MM.1S (cell line): ENCODE measurements at regions not wholly inside any gene's neighbourhood (a gene's known extent, or its start where the extent isn't known, plus 50 kb on each side); places are given as distances from the start of the nearest gene placed in this dataset.

Source experiments
- DNase-seq: peaks from one replicate; pipeline ENCODE4 v3.0.0-alpha.2; 2015
- H2AFZ ChIP-seq: fragments of 300-600 bp; sonication (generic); 2 replicates; pipeline ENCODE4 v1.6.0; 2016; ENCODE audit warnings: antibody characterized with exemption, low read length
- H3F3A ChIP-seq: fragments of 300-600 bp; sonication (generic); 2 replicates; pipeline ENCODE4 v1.6.1; 2016; ENCODE audit warnings: mild to moderate bottlenecking, antibody characterized with exemption, low read length, moderate library complexity, mixed read lengths; ENCODE audit not compliant: insufficient read depth
- H3K27ac ChIP-seq: fragments of 300-600 bp; sonication (generic); 2 replicates; pipeline ENCODE4 v1.5.1; 2016; ENCODE audit warnings: mild to moderate bottlenecking, low read length
- H3K27me3 ChIP-seq: fragments of 300-600 bp; sonication (generic); replicated peaks from 2 replicates; pipeline ENCODE4 v1.6.0; 2016; ENCODE audit warnings: low read length; ENCODE audit not compliant: insufficient read depth
- H3K36me3 ChIP-seq: fragments of 300-600 bp; sonication (generic); replicated peaks from 2 replicates; pipeline ENCODE4 v1.6.1; 2016; ENCODE audit warnings: mild to moderate bottlenecking, low read length, mixed read lengths; ENCODE audit not compliant: insufficient read depth
- H3K4me1 ChIP-seq: fragments of 300-600 bp; sonication (generic); 2 replicates; pipeline ENCODE4 v1.6.1; 2016; ENCODE audit warnings: low read length, mixed read lengths
- H3K4me2 ChIP-seq: fragments of 300-600 bp; sonication (generic); 2 replicates; pipeline ENCODE4 v1.6.0; 2016; ENCODE audit warnings: low read depth, low read length
- H3K4me3 ChIP-seq: fragments of 300-600 bp; sonication (generic); 2 replicates; pipeline ENCODE4 v1.5.1; 2016; ENCODE audit warnings: low read length, mixed read lengths
- H3K79me2 ChIP-seq: fragments of 300-600 bp; sonication (generic); 2 replicates; pipeline ENCODE4 v1.6.1; 2016; ENCODE audit warnings: mixed run types, low read length, mixed read lengths
- H3K9ac ChIP-seq: fragments of 300-600 bp; sonication (generic); 2 replicates; pipeline ENCODE4 v1.6.1; 2016; ENCODE audit warnings: low read length, mixed read lengths
- H3K9me2 ChIP-seq: fragments of 300-600 bp; sonication (generic); replicated peaks from 2 replicates; pipeline ENCODE4 v1.6.1; 2016; ENCODE audit warnings: mild to moderate bottlenecking, low read length, mixed read lengths; ENCODE audit not compliant: insufficient read depth
- H3K9me3 ChIP-seq: fragments of 300-600 bp; sonication (generic); replicated peaks from 2 replicates; pipeline ENCODE4 v1.6.1; 2016; ENCODE audit warnings: mild to moderate bottlenecking, low read length, mixed read lengths; ENCODE audit not compliant: insufficient read depth
- H4K20me1 ChIP-seq: fragments of 300-600 bp; sonication (generic); 2 replicates; pipeline ENCODE4 v1.6.1; 2016; ENCODE audit warnings: mild to moderate bottlenecking, low read length, moderate library complexity, mixed read lengths; ENCODE audit not compliant: insufficient read depth
- EZH2 ChIP-seq: fragments of 300-600 bp; sonication (generic); optimal IDR thresholded peaks from 2 replicates; pipeline ENCODE3; 2017; ENCODE audit warnings: low read depth, mild to moderate bottlenecking, antibody characterized with exemption, low read length, mixed read lengths
- EZH2phosphoT487 ChIP-seq: fragments of 300-600 bp; sonication (generic); IDR thresholded peaks from 2 replicates; pipeline ENCODE4 v1.6.1; 2018; ENCODE audit warnings: antibody characterized with exemption, low read length
- TF ChIP-seq, protein P1 (sequence below): fragments of 300-600 bp; sonication (generic); IDR thresholded peaks from 2 replicates; pipeline ENCODE4 v1.5.1; 2016; ENCODE audit warnings: antibody characterized with exemption, low read length, mixed read lengths

DNA sequence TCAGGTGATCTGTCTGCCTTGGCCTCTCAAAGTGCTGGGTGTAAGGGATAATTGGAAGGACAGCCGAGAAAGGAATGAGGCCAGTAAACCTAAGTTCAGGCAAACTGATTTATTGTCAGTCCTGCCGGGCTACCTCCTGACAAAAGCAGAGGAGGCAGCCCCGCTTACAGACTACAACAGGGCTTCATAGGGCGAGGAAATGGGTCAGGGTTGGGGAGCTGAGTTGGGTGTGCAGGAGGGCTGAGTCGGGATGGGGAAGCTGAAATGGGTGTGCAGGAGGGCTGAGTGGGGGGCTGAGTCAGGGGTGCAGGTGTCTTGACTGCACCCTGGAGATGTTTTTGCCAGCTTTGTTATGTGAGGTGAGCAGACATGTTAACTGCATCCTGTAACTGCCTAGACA, 210.2 kb downstream of the SLITRK6 start:
- TF ChIP-seq EZH2phosphoT487 = no peak
- TF ChIP-seq, protein P1, sequence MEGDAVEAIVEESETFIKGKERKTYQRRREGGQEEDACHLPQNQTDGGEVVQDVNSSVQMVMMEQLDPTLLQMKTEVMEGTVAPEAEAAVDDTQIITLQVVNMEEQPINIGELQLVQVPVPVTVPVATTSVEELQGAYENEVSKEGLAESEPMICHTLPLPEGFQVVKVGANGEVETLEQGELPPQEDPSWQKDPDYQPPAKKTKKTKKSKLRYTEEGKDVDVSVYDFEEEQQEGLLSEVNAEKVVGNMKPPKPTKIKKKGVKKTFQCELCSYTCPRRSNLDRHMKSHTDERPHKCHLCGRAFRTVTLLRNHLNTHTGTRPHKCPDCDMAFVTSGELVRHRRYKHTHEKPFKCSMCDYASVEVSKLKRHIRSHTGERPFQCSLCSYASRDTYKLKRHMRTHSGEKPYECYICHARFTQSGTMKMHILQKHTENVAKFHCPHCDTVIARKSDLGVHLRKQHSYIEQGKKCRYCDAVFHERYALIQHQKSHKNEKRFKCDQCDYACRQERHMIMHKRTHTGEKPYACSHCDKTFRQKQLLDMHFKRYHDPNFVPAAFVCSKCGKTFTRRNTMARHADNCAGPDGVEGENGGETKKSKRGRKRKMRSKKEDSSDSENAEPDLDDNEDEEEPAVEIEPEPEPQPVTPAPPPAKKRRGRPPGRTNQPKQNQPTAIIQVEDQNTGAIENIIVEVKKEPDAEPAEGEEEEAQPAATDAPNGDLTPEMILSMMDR = no peak
- no peak for TF ChIP-seq EZH2
- H2AFZ ChIP-seq = no peak overlapping the region
- no peak overlapping the region for H3K4me2 ChIP-seq
- no peaks in the 10 kb centered on the region for H4K20me1 ChIP-seq
- no peaks in the 10 kb centered on the region for H3K9me3 ChIP-seq
- no peaks in the 10 kb centered on the region for H3F3A ChIP-seq
- H3K27me3 ChIP-seq = no peaks in the 10 kb centered on the region
- H3K79me2 ChIP-seq = no peaks in the 10 kb centered on the region
- no peak for DNase-seq
- H3K4me3 ChIP-seq = no peak overlapping the region
- no peaks in the 10 kb centered on the region for H3K9me2 ChIP-seq
- H3K36me3 ChIP-seq = no peaks in the 10 kb centered on the region
- no peaks in the 10 kb centered on the region for H3K4me1 ChIP-seq
- H3K27ac ChIP-seq = no peak overlapping the region
- no peak overlapping the region for H3K9ac ChIP-seq

DNA sequence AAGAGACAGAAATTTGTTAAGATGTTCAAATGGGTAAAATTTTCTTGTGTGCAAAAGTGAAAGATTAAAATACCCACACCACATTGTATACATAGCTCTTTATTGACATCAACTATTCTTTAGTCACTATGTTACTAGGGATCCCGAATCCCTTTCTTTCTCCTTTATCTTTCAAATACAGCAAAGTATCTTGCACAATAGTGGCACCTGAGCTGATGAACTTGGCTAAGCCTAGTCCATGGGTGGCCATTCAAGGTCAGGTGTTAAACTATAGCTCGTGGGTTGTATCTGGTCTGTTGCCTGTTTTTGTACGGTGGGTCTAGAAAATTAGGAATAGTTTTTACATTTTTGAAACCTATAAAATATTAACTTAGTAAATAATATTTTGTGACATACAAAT, 210.9 kb downstream of the SLITRK6 start:
- H3K4me3 ChIP-seq = no peak overlapping the region
- no peaks in the 10 kb centered on the region for H3K36me3 ChIP-seq
- no peaks in the 10 kb centered on the region for H3F3A ChIP-seq
- H3K9me3 ChIP-seq = no peaks in the 10 kb centered on the region
- no peaks in the 10 kb centered on the region for H3K79me2 ChIP-seq
- no peak overlapping the region for H2AFZ ChIP-seq
- no peaks in the 10 kb centered on the region for H3K27me3 ChIP-seq
- H3K9me2 ChIP-seq = no peaks in the 10 kb centered on the region
- no peak for DNase-seq
- no peak overlapping the region for H3K4me2 ChIP-seq
- no peaks in the 10 kb centered on the region for H3K4me1 ChIP-seq
- TF ChIP-seq EZH2phosphoT487 = no peak
- TF ChIP-seq, protein P1 = no peak
- TF ChIP-seq EZH2 = no peak
- no peaks in the 10 kb centered on the region for H4K20me1 ChIP-seq
- H3K9ac ChIP-seq = no peak overlapping the region
- H3K27ac ChIP-seq = no peak overlapping the region

DNA sequence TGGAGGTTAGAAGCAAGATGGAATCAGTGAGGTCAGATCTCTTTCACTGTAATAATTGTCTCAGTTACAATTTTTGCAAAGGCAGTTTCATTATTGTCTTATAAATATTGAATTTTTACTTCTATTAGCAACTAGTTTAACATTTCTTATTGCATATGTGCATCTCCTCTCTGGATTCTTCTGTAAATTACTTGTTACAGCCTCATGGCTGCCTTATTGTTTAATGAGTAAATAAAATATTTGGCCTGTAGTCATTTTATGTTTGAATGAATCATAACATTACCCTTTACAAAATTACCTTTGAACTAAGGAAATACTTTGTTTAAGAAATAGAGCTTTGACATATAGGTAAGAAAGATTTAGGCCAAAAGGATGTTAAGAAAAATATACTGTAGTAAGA, 212.4 kb downstream of the SLITRK6 start:
- Histone ChIP-seq H3K9me3 (no peaks in the 10 kb centered on the region), H3K4me3 (no peak overlapping the region), H3K36me3 (no peaks in the 10 kb centered on the region), H3K9ac (no peak overlapping the region), H3K79me2 (no peaks in the 10 kb centered on the region), H3K9me2 (no peaks in the 10 kb centered on the region), H3K27me3 (no peaks in the 10 kb centered on the region), H3K4me2 (no peak overlapping the region), H3F3A (no peaks in the 10 kb centered on the region), H3K4me1 (no peaks in the 10 kb centered on the region), H4K20me1 (no peaks in the 10 kb centered on the region), H3K27ac (no peak overlapping the region), H2AFZ (no peak overlapping the region)
- no peak for DNase-seq
- TF ChIP-seq, protein P1 = no peak
- TF ChIP-seq EZH2phosphoT487 = no peak
- no peak for TF ChIP-seq EZH2
